ENCODE measurements at regions not wholly inside any gene's neighbourhood (a gene's known extent, or its start where the extent isn't known, plus 50 kb on each side); places are given as distances from the start of the nearest gene placed in this dataset.

GRCh38 chr11:95559899-95560298 lies 229.7 kb downstream of the FAM76B start (continued):
- TF ChIP-seq SMAD3 (CRISPR knock-in tag; IDR thresholded peaks at IDR 0.05; ENCODE audit: borderline replicate concordance) (no peak), GABPB1 (CRISPR knock-in tag; IDR thresholded peaks at IDR 0.05) (no peak), SOX15 (CRISPR knock-in tag; IDR thresholded peaks at IDR 0.05) (no peak), AFF4 (CRISPR knock-in tag; IDR thresholded peaks at IDR 0.05; ENCODE audit: borderline replicate concordance) (no peak), MAX (CRISPR knock-in tag; IDR thresholded peaks at IDR 0.05) (no peak), FOXP4 (CRISPR knock-in tag; IDR thresholded peaks at IDR 0.05) (no peak)

- Mint-ChIP-seq H3K27ac (no peak overlapping the region), H3K9me3 (no peaks in the 10 kb centered on the region), H3K27me3 (ENCODE audit: low read depth) (no peaks in the 10 kb centered on the region), H3K4me3 (no peak overlapping the region), H3K36me3 (no peaks in the 10 kb centered on the region), H3K4me1 (peaks cover 18% of the 10 kb centered on the region)
- ChIA-PET POLR2A (no interaction called here), CTCF (interaction anchor here (1.3 to 2.1 kb wide), 3 partner anchors 12 to 405 kb away, joined by 5 to 10 read pairs (median 7); no protein-coding TSS in a partner anchor)
- DNase-seq (ENCODE audit: low spot score) (no peak), ATAC-seq (no peak)
- TF ChIP-seq ZNF423 (CRISPR knock-in tag; IDR thresholded peaks at IDR 0.05) (no peak), ZNF532 (CRISPR knock-in tag; IDR thresholded peaks at IDR 0.05; ENCODE audit: borderline replicate concordance) (no peak), ZNF121 (CRISPR knock-in tag; IDR thresholded peaks at IDR 0.05) (no peak), ZNF416 (CRISPR knock-in tag; IDR thresholded peaks at IDR 0.05) (no peak), AR (CRISPR knock-in tag; IDR thresholded peaks at IDR 0.05) (no peak), SOX15 (CRISPR knock-in tag; IDR thresholded peaks at IDR 0.05) (no peak), SMAD4 (CRISPR knock-in tag; IDR thresholded peaks at IDR 0.05) (no peak), ERG (CRISPR knock-in tag; IDR thresholded peaks at IDR 0.05) (no peak), ZNF512 (CRISPR knock-in tag; IDR thresholded peaks at IDR 0.05; ENCODE audit: borderline replicate concordance) (no peak), HMGA2 (CRISPR knock-in tag; IDR thresholded peaks at IDR 0.05) (no peak), TCF7 (CRISPR knock-in tag; IDR thresholded peaks at IDR 0.05; ENCODE audit: low read depth) (no peak), HMGXB4 (CRISPR knock-in tag; IDR thresholded peaks at IDR 0.05) (no peak), TEAD1 (CRISPR knock-in tag; IDR thresholded peaks at IDR 0.05) (no peak), FOXJ3 (CRISPR knock-in tag; IDR thresholded peaks at IDR 0.05; ENCODE audit: borderline replicate concordance) (no peak)
Measured at GRCh38 chr11:95557376-95557775, 232.2 kb downstream of the FAM76B start.

Measured in WTC11 (cell line).